ENCODE measurements at regions not wholly inside any gene's neighbourhood (a gene's known extent, or its start where the extent isn't known, plus 50 kb on each side); places are given as distances from the start of the nearest gene placed in this dataset.
A peak's percentile ranks its signal among the peaks of the same experiment; 100 is the strongest.

GRCh38 chr3:150348500-150348899, 59.6 kb upstream of the TSC22D2 start (continued):
- TF ChIP-seq REST (IDR thresholded peaks at IDR 0.05; ENCODE audit: low read depth) (no peak), POLR2A (IDR thresholded peaks at IDR 0.05; ENCODE audit: borderline replicate concordance, extremely low read depth, insufficient read depth, insufficient read length) (no peak), EZH2phosphoT487 (IDR thresholded peaks at IDR 0.05; ENCODE audit: borderline replicate concordance) (no peak), SP1 (IDR thresholded peaks at IDR 0.05; ENCODE audit: low read depth) (peak; percentile 92), CEBPB (IDR thresholded peaks at IDR 0.05; ENCODE audit: low read depth) (peak; percentile 70; the same call in 1 of the 2 replicates), SRF (IDR thresholded peaks at IDR 0.05; ENCODE audit: low read depth) (peak; percentile 55), ZFX (IDR thresholded peaks at IDR 0.05) (no peak), JUND (IDR thresholded peaks at IDR 0.05) (peak; percentile 95), ZNF274 (IDR thresholded peaks at IDR 0.05; ENCODE audit: low read depth, low read length) (no peak), TCF7L2 (IDR thresholded peaks at IDR 0.05; ENCODE audit: borderline replicate concordance, extremely low read depth, insufficient read depth, insufficient read length) (no peak)

GRCh38 chr3:150346981-150347863, 60.9 kb upstream of the TSC22D2 start:
- POLR2A ChIA-PET: interaction anchor here (2.7 kb wide), 1 partner anchor 62 kb away, joined by 7 read pairs; the partner anchor contains the start of gene TSC22D2
- Histone ChIP-seq H3K9me2 (ENCODE audit: insufficient read depth) (no peaks in the 10 kb centered on the region), H4K20me1 (ENCODE audit: insufficient read depth) (no peaks in the 10 kb centered on the region), H3K9ac (ENCODE audit: low read length) (peak overlapping the region; percentile 45), H3K4me2 (ENCODE audit: low read length) (peak overlapping the region; percentile 69), H3K4me1 (ENCODE audit: control insufficient read depth in 1 of 2, insufficient read depth in 2 of 2, low read length in 2 of 2) (peaks cover 60 to 81% of the 10 kb centered on the region in 2 experiments), H3K27me3 (ENCODE audit: insufficient read depth, low read length) (no peaks in the 10 kb centered on the region), H2AFZ (ENCODE audit: low read depth, low read length, poor library complexity, severe bottlenecking) (peak overlapping the region; percentile 36), H3K79me2 (ENCODE audit: insufficient read depth, low read length) (no peaks in the 10 kb centered on the region), H3K9me3 (ENCODE audit: control insufficient read depth in 1 of 2, insufficient read depth in 1 of 2, low read depth in 1 of 2, low read length in 2 of 2) (no peaks in the 10 kb centered on the region), H3K27ac (ENCODE audit: low read depth, low read length) (no peak overlapping the region), H3K4me3 (replicated peaks in 1 of 2; ENCODE audit: low read depth in 1 of 2, low read length in 2 of 2) (peak overlapping the region in 1 of 2 experiments; percentile 41; a peak in 1 of 4 replicates), H3K36me3 (ENCODE audit: control insufficient read depth in 1 of 2, insufficient read depth in 2 of 2, low read length in 2 of 2) (no peaks in the 10 kb centered on the region)
- RAD21 ChIA-PET (ENCODE audit: low non-redundant PET in 1 of 2, low total read pairs in 2 of 2, uncharacterized antibody in 2 of 2, unreplicated experiment in 2 of 2): no interaction called here
- DNase-seq (ENCODE audit: low read depth, low spot score) (no peak), ATAC-seq (no peak)
- CTCF ChIA-PET: interaction anchor here (1.2 kb wide), 1 partner anchor 108 kb away, joined by 3 read pairs; no protein-coding TSS in a partner anchor
- intact Hi-C loops (cut with micrococcal nuclease): no loop called here
- no TSS peak for BruUV-seq (replicated peaks)
- no peak for TF ChIP-seq SIN3A (IDR thresholded peaks at IDR 0.05; ENCODE audit: low read depth)
- TF ChIP-seq ELF1 (IDR thresholded peaks at IDR 0.05; ENCODE audit: borderline replicate concordance, low read depth): no peak
- no peak for TF ChIP-seq JUND (IDR thresholded peaks at IDR 0.05)
- TF ChIP-seq ZFX (IDR thresholded peaks at IDR 0.05): no peak
- no peak for TF ChIP-seq CEBPB (IDR thresholded peaks at IDR 0.05; ENCODE audit: low read depth)
- no peak for TF ChIP-seq POLR2A (IDR thresholded peaks at IDR 0.05; ENCODE audit: borderline replicate concordance, extremely low read depth, insufficient read depth, insufficient read length)
- no peak for TF ChIP-seq REST (IDR thresholded peaks at IDR 0.05; ENCODE audit: low read depth)
- TF ChIP-seq ZNF274 (IDR thresholded peaks at IDR 0.05; ENCODE audit: low read depth, low read length): no peak
- no peak for TF ChIP-seq EZH2phosphoT487 (IDR thresholded peaks at IDR 0.05; ENCODE audit: borderline replicate concordance)
- no peak for TF ChIP-seq SRF (IDR thresholded peaks at IDR 0.05; ENCODE audit: low read depth)
- TF ChIP-seq SP1 (IDR thresholded peaks at IDR 0.05; ENCODE audit: low read depth): no peak
- no peak for TF ChIP-seq YY1 (IDR thresholded peaks at IDR 0.05; ENCODE audit: extremely low read depth, insufficient replicate concordance, low read depth, low read length)
- TF ChIP-seq, protein P1, sequence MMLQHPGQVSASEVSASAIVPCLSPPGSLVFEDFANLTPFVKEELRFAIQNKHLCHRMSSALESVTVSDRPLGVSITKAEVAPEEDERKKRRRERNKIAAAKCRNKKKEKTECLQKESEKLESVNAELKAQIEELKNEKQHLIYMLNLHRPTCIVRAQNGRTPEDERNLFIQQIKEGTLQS (IDR thresholded peaks at IDR 0.05): no peak
- TF ChIP-seq EGR1 (IDR thresholded peaks at IDR 0.05; ENCODE audit: low read depth): no peak
- TF ChIP-seq CBX3 (IDR thresholded peaks at IDR 0.05; ENCODE audit: low read depth): no peak

Data from HCT116 (cell line).